Fibroblast of lung (primary cell): ENCODE measurements at regions not wholly inside any gene's neighbourhood (a gene's known extent, or its start where the extent isn't known, plus 50 kb on each side); places are given as distances from the start of the nearest gene placed in this dataset.

Experiments
- CTCF ChIP-seq, 2 donors: IDR thresholded peaks in 1 of 2; conservative IDR thresholded peaks in 1 of 2; 1 replicate in 1 of 2; 2 replicates in 1 of 2; pipeline ENCODE4 v1.5.1; 2011 to 2012; ENCODE audit warnings: low read length in 2 of 2, control low read depth in 1 of 2, inconsistent platforms in 1 of 2, low read depth in 1 of 2, mild to moderate bottlenecking in 1 of 2
- EZH2 ChIP-seq: IDR thresholded peaks from 2 replicates; pipeline ENCODE4 v1.5.1; 2012; ENCODE audit warnings: low read length, control low read depth, mild to moderate bottlenecking; ENCODE audit errors: missing control alignments

- no peak for TF ChIP-seq CTCF (conservative IDR thresholded peaks at IDR 0.05 in 1 of 2, IDR thresholded peaks at IDR 0.05 in 1 of 2; ENCODE audit: low read depth in 1 of 2, low read length in 2 of 2)
- TF ChIP-seq EZH2: no peak
These were observed 648.1 kb downstream of the BCL11B start for GRCh38 chr14:98623788-98624415.
